Endothelial cell of umbilical vein (primary cell): ENCODE measurements at regions not wholly inside any gene's neighbourhood (a gene's known extent, or its start where the extent isn't known, plus 50 kb on each side); places are given as distances from the start of the nearest gene placed in this dataset.

Experiments
- BruUV-seq: library from RNA; stranded (reverse); fragments of 400-500 nt; replicated peaks from 2 replicates; lab custom pipeline; 2021; lab: Mats Ljungman, UMichigan
- CTCF ChIA-PET: fragments of 300-600, 350-600 bp; sonication (Branson Sonifier 250); formaldehyde crosslinking; loops from one replicate; lab custom pipeline; 2021; ENCODE audit warnings: antibody characterized with exemption, inconsistent platforms; lab: Charles Lee
- POLR2A ChIA-PET: fragments of 300-600, 350-600 bp; sonication (Branson Sonifier 250); formaldehyde crosslinking; loops from one replicate; lab custom pipeline; 2021; ENCODE audit warnings: antibody characterized with exemption, inconsistent platforms; lab: Charles Lee
- DNase-seq: peaks from one replicate; pipeline ENCODE4 v3.0.0-alpha.2; 2011; ENCODE audit warnings: low read depth, low spot score
- FAIRE-seq: peaks from 2 replicates; lab custom pipeline; 2011; peaks lifted over from hg19 to GRCh38; lab: Jason Lieb, UNC
- H2AFZ ChIP-seq: 2 replicates; pipeline ENCODE4 v1.6.0; 2012; ENCODE audit warnings: low read depth, low read length, control low read depth, inconsistent platforms
- H3K27ac ChIP-seq: 2 replicates; pipeline ENCODE4 v1.5.1; 2011; ENCODE audit warnings: low read depth, mild to moderate bottlenecking, control low read depth, low read length, moderate library complexity; ENCODE audit not compliant: insufficient read depth
- H3K27me3 ChIP-seq, 2 experiments: 2 replicates each; pipeline versions ENCODE4 v1.6.0 to v1.6.1; 2011; ENCODE audit warnings: low read length in 2 of 2, mixed read lengths in 1 of 2; ENCODE audit not compliant: control insufficient read depth in 2 of 2, insufficient read depth in 2 of 2
- H3K36me3 ChIP-seq, 2 experiments: 2 replicates in 1 of 2; 3 replicates in 1 of 2; pipeline ENCODE4 v1.5.1; 2011; ENCODE audit warnings: low read length in 2 of 2, mild to moderate bottlenecking in 1 of 2, moderate library complexity in 1 of 2; ENCODE audit not compliant: control insufficient read depth in 2 of 2, insufficient read depth in 2 of 2; ENCODE audit errors: extremely low read depth in 1 of 2
- H3K4me1 ChIP-seq: 3 replicates; pipeline ENCODE4 v1.5.1; 2011; ENCODE audit warnings: mild to moderate bottlenecking, low read length; ENCODE audit not compliant: control insufficient read depth, insufficient read depth; ENCODE audit errors: extremely low read depth
- H3K4me2 ChIP-seq: 2 replicates; pipeline ENCODE4 v1.6.1; 2011; ENCODE audit warnings: low read length, control low read depth, mixed read lengths; ENCODE audit not compliant: insufficient read depth
- H3K4me3 ChIP-seq, 3 experiments: fragments of 200-600 bp in 1 of 3; sonication (generic), shearing (Covaris generic) in 1 of 3; replicated peaks in 1 of 3; 2 replicates each; pipeline ENCODE4 v1.5.1; 2011 to 2016; ENCODE audit warnings: control low read depth in 3 of 3, low read length in 3 of 3, mild to moderate bottlenecking in 2 of 3, inconsistent platforms in 1 of 3, low read depth in 1 of 3, moderate library complexity in 1 of 3; ENCODE audit not compliant: insufficient read depth in 1 of 3
- H3K79me2 ChIP-seq: 2 replicates; pipeline ENCODE4 v1.6.0; 2012; ENCODE audit warnings: low read length, inconsistent platforms; ENCODE audit not compliant: control insufficient read depth, insufficient read depth
- H3K9ac ChIP-seq: replicated peaks from 2 replicates; pipeline ENCODE3; 2011; ENCODE audit warnings: low read length, control low read depth; ENCODE audit not compliant: insufficient read depth; ENCODE audit errors: extremely low read depth
- H3K9me1 ChIP-seq: replicated peaks from 3 replicates; pipeline ENCODE4 v1.6.0; 2011; ENCODE audit warnings: mild to moderate bottlenecking, low read length; ENCODE audit not compliant: control insufficient read depth, insufficient read depth; ENCODE audit errors: extremely low read depth
- H3K9me3 ChIP-seq: replicated peaks from 2 replicates; pipeline ENCODE4 v1.5.1; 2012; ENCODE audit warnings: low read length, inconsistent platforms; ENCODE audit not compliant: control insufficient read depth, insufficient read depth
- H4K20me1 ChIP-seq: replicated peaks from 2 replicates; pipeline ENCODE3; 2011; ENCODE audit warnings: mild to moderate bottlenecking, low read length; ENCODE audit not compliant: control insufficient read depth, insufficient read depth; ENCODE audit errors: extremely low read depth
- FOS ChIP-seq: IDR thresholded peaks from 2 replicates; pipeline ENCODE4 v1.6.1; 2011; ENCODE audit warnings: mild to moderate bottlenecking, low read length, moderate library complexity, borderline replicate concordance; ENCODE audit not compliant: insufficient read depth
- JUN ChIP-seq: IDR thresholded peaks from 2 replicates; pipeline ENCODE4 v1.6.1; 2011; ENCODE audit warnings: borderline replicate concordance, low read depth; ENCODE audit not compliant: insufficient read length, insufficient read depth
- MYC ChIP-seq: IDR thresholded peaks from one replicate; pipeline ENCODE4 v1.6.1; 2011; ENCODE audit warnings: mild to moderate bottlenecking, low read depth, low read length
- POLR2A ChIP-seq: IDR thresholded peaks from 2 replicates; pipeline ENCODE4 v1.6.1; 2012; ENCODE audit warnings: low read depth, mild to moderate bottlenecking, control low read depth, low read length
- POLR2AphosphoS5 ChIP-seq: IDR thresholded peaks from 2 replicates; pipeline ENCODE4 v1.6.1; 2012; ENCODE audit warnings: low read depth, mild to moderate bottlenecking, control low read depth, low read length, moderate library complexity; ENCODE audit not compliant: insufficient read depth
- dilution Hi-C: fragments of 300-500 bp; cut with MboI; formaldehyde crosslinking; loops from one replicate; pipeline ENCODE4 v1.15.0; 2019; ENCODE audit warnings: low sequenced_read_pairs; ENCODE audit not compliant: extremely low pct_ligation_motif_present
- intact Hi-C: fragments of 100-400 bp; cut with micrococcal nuclease; formaldehyde crosslinking; loops from one replicate; pipeline ENCODE4 v1.10.0; 2022
- TF ChIP-seq, protein P1 (sequence below), 2 donors: IDR thresholded peaks; 1 replicate in 1 of 2; 2 replicates in 1 of 2; pipeline ENCODE4 v1.5.1; 2011; ENCODE audit warnings: low read length in 2 of 2, mild to moderate bottlenecking in 2 of 2, moderate library complexity in 2 of 2, control low read depth in 1 of 2, inconsistent platforms in 1 of 2, low read depth in 1 of 2; ENCODE audit not compliant: insufficient read depth in 1 of 2; ENCODE audit errors: extremely low read depth in 1 of 2

- Histone ChIP-seq H3K9me3 (no peaks in the 10 kb centered on the region), H3K27me3 (no peaks in the 10 kb centered on the region), H4K20me1 (no peaks in the 10 kb centered on the region), H3K9ac (no peak overlapping the region), H3K36me3 (no peaks in the 10 kb centered on the region), H3K9me1 (no peaks in the 10 kb centered on the region), H3K4me3 (no peak overlapping the region), H3K27ac (no peak overlapping the region), H3K79me2 (no peaks in the 10 kb centered on the region), H2AFZ (no peak overlapping the region), H3K4me2 (no peak overlapping the region), H3K4me1 (no peaks in the 10 kb centered on the region)
- TF ChIP-seq POLR2A (no peak), MYC (no peak), FOS (no peak), POLR2AphosphoS5 (no peak), JUN (no peak)
- TF ChIP-seq, protein P1, sequence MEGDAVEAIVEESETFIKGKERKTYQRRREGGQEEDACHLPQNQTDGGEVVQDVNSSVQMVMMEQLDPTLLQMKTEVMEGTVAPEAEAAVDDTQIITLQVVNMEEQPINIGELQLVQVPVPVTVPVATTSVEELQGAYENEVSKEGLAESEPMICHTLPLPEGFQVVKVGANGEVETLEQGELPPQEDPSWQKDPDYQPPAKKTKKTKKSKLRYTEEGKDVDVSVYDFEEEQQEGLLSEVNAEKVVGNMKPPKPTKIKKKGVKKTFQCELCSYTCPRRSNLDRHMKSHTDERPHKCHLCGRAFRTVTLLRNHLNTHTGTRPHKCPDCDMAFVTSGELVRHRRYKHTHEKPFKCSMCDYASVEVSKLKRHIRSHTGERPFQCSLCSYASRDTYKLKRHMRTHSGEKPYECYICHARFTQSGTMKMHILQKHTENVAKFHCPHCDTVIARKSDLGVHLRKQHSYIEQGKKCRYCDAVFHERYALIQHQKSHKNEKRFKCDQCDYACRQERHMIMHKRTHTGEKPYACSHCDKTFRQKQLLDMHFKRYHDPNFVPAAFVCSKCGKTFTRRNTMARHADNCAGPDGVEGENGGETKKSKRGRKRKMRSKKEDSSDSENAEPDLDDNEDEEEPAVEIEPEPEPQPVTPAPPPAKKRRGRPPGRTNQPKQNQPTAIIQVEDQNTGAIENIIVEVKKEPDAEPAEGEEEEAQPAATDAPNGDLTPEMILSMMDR (IDR thresholded peaks at IDR 0.05; ENCODE audit: extremely low read depth in 1 of 2, insufficient read depth in 1 of 2, low read depth in 1 of 2, low read length in 2 of 2): no peak
- ChIA-PET CTCF (no interaction called here), POLR2A (no interaction called here)
- intact Hi-C loops (no loop called here), dilution Hi-C loops (no loop called here)
- DNase-seq (no peak), FAIRE-seq (no peak)
- no TSS peak for BruUV-seq
Measured at GRCh38 chrX:128759745-128760144, 707.5 kb upstream of the ACTRT1 start.

- no peaks in the 10 kb centered on the region for H3K36me3 ChIP-seq
- no peak overlapping the region for H3K27ac ChIP-seq
- BruUV-seq: no TSS peak
- dilution Hi-C loops (no loop called here), intact Hi-C loops (no loop called here)
- H3K4me1 ChIP-seq: no peaks in the 10 kb centered on the region
- POLR2A ChIA-PET: no interaction called here
- H3K27me3 ChIP-seq: no peaks in the 10 kb centered on the region
- DNase-seq (no peak), FAIRE-seq (no peak)
- no peak overlapping the region for H3K4me2 ChIP-seq
- no peaks in the 10 kb centered on the region for H4K20me1 ChIP-seq
- no peak overlapping the region for H3K9ac ChIP-seq
- H3K79me2 ChIP-seq: no peaks in the 10 kb centered on the region
- no peak overlapping the region for H2AFZ ChIP-seq
- H3K4me3 ChIP-seq: no peak overlapping the region
- no peaks in the 10 kb centered on the region for H3K9me3 ChIP-seq
- CTCF ChIA-PET: no interaction called here
- TF ChIP-seq POLR2A (no peak), POLR2AphosphoS5 (no peak), JUN (no peak)
- no peaks in the 10 kb centered on the region for H3K9me1 ChIP-seq
Measured at GRCh38 chrX:128759177-128759576, 707.0 kb upstream of the ACTRT1 start.
